ENCODE measurements at regions not wholly inside any gene's neighbourhood (a gene's known extent, or its start where the extent isn't known, plus 50 kb on each side); places are given as distances from the start of the nearest gene placed in this dataset.

GRCh38 chr12:90188857-90189256, 480.2 kb upstream of the ATP2B1 start:
- no peak overlapping the region for H3K4me3 ChIP-seq (replicated peaks in 1 of 4; ENCODE audit: control extremely low read depth in 1 of 4, insufficient read depth in 1 of 4, low read depth in 3 of 4, low read length in 4 of 4)
- H3K79me2 ChIP-seq (ENCODE audit: control insufficient read depth, insufficient read depth, low read length): no peaks in the 10 kb centered on the region
- H3K36me3 ChIP-seq (ENCODE audit: control insufficient read depth, insufficient read depth, low read length): no peaks in the 10 kb centered on the region
- no peaks in the 10 kb centered on the region for H3K9me3 ChIP-seq (ENCODE audit: control insufficient read depth, insufficient read depth, low read depth, low read length)
- H4K20me1 ChIP-seq (ENCODE audit: control insufficient read depth, extremely low read depth, insufficient read depth, low read length): no peaks in the 10 kb centered on the region
- H3K4me1 ChIP-seq (ENCODE audit: control insufficient read depth, extremely low read depth, insufficient read depth, low read length): no peaks in the 10 kb centered on the region
- no peak for TF ChIP-seq EZH2 (IDR thresholded peaks at IDR 0.05; ENCODE audit: low read length, missing control alignments)
- TF ChIP-seq, protein P1, sequence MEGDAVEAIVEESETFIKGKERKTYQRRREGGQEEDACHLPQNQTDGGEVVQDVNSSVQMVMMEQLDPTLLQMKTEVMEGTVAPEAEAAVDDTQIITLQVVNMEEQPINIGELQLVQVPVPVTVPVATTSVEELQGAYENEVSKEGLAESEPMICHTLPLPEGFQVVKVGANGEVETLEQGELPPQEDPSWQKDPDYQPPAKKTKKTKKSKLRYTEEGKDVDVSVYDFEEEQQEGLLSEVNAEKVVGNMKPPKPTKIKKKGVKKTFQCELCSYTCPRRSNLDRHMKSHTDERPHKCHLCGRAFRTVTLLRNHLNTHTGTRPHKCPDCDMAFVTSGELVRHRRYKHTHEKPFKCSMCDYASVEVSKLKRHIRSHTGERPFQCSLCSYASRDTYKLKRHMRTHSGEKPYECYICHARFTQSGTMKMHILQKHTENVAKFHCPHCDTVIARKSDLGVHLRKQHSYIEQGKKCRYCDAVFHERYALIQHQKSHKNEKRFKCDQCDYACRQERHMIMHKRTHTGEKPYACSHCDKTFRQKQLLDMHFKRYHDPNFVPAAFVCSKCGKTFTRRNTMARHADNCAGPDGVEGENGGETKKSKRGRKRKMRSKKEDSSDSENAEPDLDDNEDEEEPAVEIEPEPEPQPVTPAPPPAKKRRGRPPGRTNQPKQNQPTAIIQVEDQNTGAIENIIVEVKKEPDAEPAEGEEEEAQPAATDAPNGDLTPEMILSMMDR (conservative IDR thresholded peaks at IDR 0.05 in 1 of 2, IDR thresholded peaks at IDR 0.05 in 1 of 2; ENCODE audit: low read depth in 1 of 2, low read length in 2 of 2): no peak
- no peak overlapping the region for H2AFZ ChIP-seq (ENCODE audit: low read length)
- no peak for DNase-seq (ENCODE audit: low read depth in 2 of 2)
- H3K27ac ChIP-seq (ENCODE audit: insufficient read depth, low read length): no peak overlapping the region
- no peak overlapping the region for H3K9ac ChIP-seq (ENCODE audit: insufficient read depth, low read length)
- no peaks in the 10 kb centered on the region for H3K27me3 ChIP-seq (ENCODE audit: control insufficient read depth, insufficient read depth, low read length)
- no peak overlapping the region for H3K4me2 ChIP-seq (ENCODE audit: extremely low read depth, insufficient read depth, low read length)

- Histone ChIP-seq H3K4me1 (ENCODE audit: control insufficient read depth, extremely low read depth, insufficient read depth, low read length) (no peaks in the 10 kb centered on the region), H3K9me3 (ENCODE audit: control insufficient read depth, insufficient read depth, low read depth, low read length) (no peaks in the 10 kb centered on the region), H3K36me3 (ENCODE audit: control insufficient read depth, insufficient read depth, low read length) (no peaks in the 10 kb centered on the region), H3K9ac (ENCODE audit: insufficient read depth, low read length) (no peak overlapping the region), H2AFZ (ENCODE audit: low read length) (no peak overlapping the region), H3K4me3 (replicated peaks in 1 of 4; ENCODE audit: control extremely low read depth in 1 of 4, insufficient read depth in 1 of 4, low read depth in 3 of 4, low read length in 4 of 4) (no peak overlapping the region), H3K4me2 (ENCODE audit: extremely low read depth, insufficient read depth, low read length) (no peak overlapping the region), H3K79me2 (ENCODE audit: control insufficient read depth, insufficient read depth, low read length) (no peaks in the 10 kb centered on the region), H4K20me1 (ENCODE audit: control insufficient read depth, extremely low read depth, insufficient read depth, low read length) (no peaks in the 10 kb centered on the region), H3K27me3 (ENCODE audit: control insufficient read depth, insufficient read depth, low read length) (no peaks in the 10 kb centered on the region), H3K27ac (ENCODE audit: insufficient read depth, low read length) (no peak overlapping the region)
- no peak for DNase-seq (ENCODE audit: low read depth in 2 of 2)
- TF ChIP-seq, protein P1 (conservative IDR thresholded peaks at IDR 0.05 in 1 of 2, IDR thresholded peaks at IDR 0.05 in 1 of 2; ENCODE audit: low read depth in 1 of 2, low read length in 2 of 2): no peak
- TF ChIP-seq EZH2 (IDR thresholded peaks at IDR 0.05; ENCODE audit: low read length, missing control alignments): no peak
Measured at GRCh38 chr12:90183201-90183600, 474.6 kb upstream of the ATP2B1 start.

DNA sequence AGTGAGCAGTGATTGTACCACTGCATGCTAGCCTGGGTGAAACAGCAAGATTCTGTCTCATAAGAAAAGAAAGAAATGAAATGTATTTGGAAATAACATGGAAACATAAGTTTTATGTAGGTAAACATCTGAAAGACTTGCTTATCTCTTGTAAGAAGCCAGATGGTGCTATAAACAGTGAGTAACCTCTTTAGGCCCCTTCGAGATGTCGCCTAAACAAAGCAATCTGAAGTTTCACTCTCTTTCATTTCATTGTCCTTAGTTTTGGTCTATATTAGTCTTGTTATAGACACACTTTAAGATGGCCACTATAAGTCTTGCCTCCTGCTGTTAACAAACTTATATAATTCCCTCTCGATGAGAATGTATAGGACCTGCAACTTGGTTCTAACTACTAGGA, 472.6 kb upstream of the ATP2B1 start:
- no peak overlapping the region for H3K4me3 ChIP-seq (replicated peaks in 1 of 4; ENCODE audit: control extremely low read depth in 1 of 4, insufficient read depth in 1 of 4, low read depth in 3 of 4, low read length in 4 of 4)
- no peaks in the 10 kb centered on the region for H4K20me1 ChIP-seq (ENCODE audit: control insufficient read depth, extremely low read depth, insufficient read depth, low read length)
- H3K27ac ChIP-seq (ENCODE audit: insufficient read depth, low read length): no peak overlapping the region
- H3K36me3 ChIP-seq (ENCODE audit: control insufficient read depth, insufficient read depth, low read length): no peaks in the 10 kb centered on the region
- H2AFZ ChIP-seq (ENCODE audit: low read length): no peak overlapping the region
- H3K9ac ChIP-seq (ENCODE audit: insufficient read depth, low read length): no peak overlapping the region
- H3K79me2 ChIP-seq (ENCODE audit: control insufficient read depth, insufficient read depth, low read length): no peaks in the 10 kb centered on the region
- H3K27me3 ChIP-seq (ENCODE audit: control insufficient read depth, insufficient read depth, low read length): no peaks in the 10 kb centered on the region
- no peak for DNase-seq (ENCODE audit: low read depth in 2 of 2)
- no peaks in the 10 kb centered on the region for H3K9me3 ChIP-seq (ENCODE audit: control insufficient read depth, insufficient read depth, low read depth, low read length)
- TF ChIP-seq, protein P1 (conservative IDR thresholded peaks at IDR 0.05 in 1 of 2, IDR thresholded peaks at IDR 0.05 in 1 of 2; ENCODE audit: low read depth in 1 of 2, low read length in 2 of 2): no peak
- no peak for TF ChIP-seq EZH2 (IDR thresholded peaks at IDR 0.05; ENCODE audit: low read length, missing control alignments)
- no peaks in the 10 kb centered on the region for H3K4me1 ChIP-seq (ENCODE audit: control insufficient read depth, extremely low read depth, insufficient read depth, low read length)
- no peak overlapping the region for H3K4me2 ChIP-seq (ENCODE audit: extremely low read depth, insufficient read depth, low read length)
